K562 (cell line): ENCODE measurements at regions not wholly inside any gene's neighbourhood (a gene's known extent, or its start where the extent isn't known, plus 50 kb on each side); places are given as distances from the start of the nearest gene placed in this dataset.

Experiments used
- ATAC-seq: fragments of 200-7000 bp; cut with Tn5 transposase; 3 replicates; pipeline ENCODE4 v1.9.1; 2020; ENCODE audit warnings: moderate library complexity
- BruUV-seq: library from RNA; stranded (reverse); fragments of 400-500 nt; replicated peaks from 2 replicates; lab custom pipeline; 2021; lab: Mats Ljungman, UMichigan
- CTCF ChIA-PET: fragments of 300-600 bp; formaldehyde crosslinking; extraction: SDS; loops from one replicate; lab custom pipeline; 2021; ENCODE audit warnings: low intra/inter-chr PET ratio; lab: Yijun Ruan, JAX
- POLR2A ChIA-PET: fragments of 300-600, 350-650 bp; sonication (Branson Sonifier 250); formaldehyde crosslinking; extraction: SDS; loops from one replicate; lab custom pipeline; 2021; ENCODE audit warnings: antibody characterized with exemption, inconsistent platforms; lab: Yijun Ruan, JAX
- DNase-seq, 4 experiments: peaks; one replicate each; pipeline versions ENCODE4 v3.0.0 to v3.0.0-alpha.2; 2011 to 2018; ENCODE audit warnings: low spot score in 3 of 4, mixed read lengths in 3 of 4; ENCODE audit errors: extremely low read depth in 1 of 4
- FAIRE-seq: peaks from 2 replicates; lab custom pipeline; 2011; peaks lifted over from hg19 to GRCh38; lab: Jason Lieb, UNC
- H2AFZ ChIP-seq: 2 replicates; pipeline ENCODE4 v1.6.0; 2011; ENCODE audit warnings: low read depth, low read length, control low read depth, inconsistent platforms
- H3K27ac ChIP-seq: fragments of 200-600 bp; 3 replicates; pipeline ENCODE4 v1.8.0; 2011; ENCODE audit warnings: low read depth, mild to moderate bottlenecking, control low read depth, inconsistent platforms, low read length, moderate library complexity, mixed read lengths; ENCODE audit errors: extremely low read depth
- H3K27me3 ChIP-seq, 2 experiments: fragments of 300-600 bp in 1 of 2; 2 replicates in 1 of 2; 3 replicates in 1 of 2; pipeline versions ENCODE4 v1.6.0 to v1.8.0; 2011; ENCODE audit warnings: inconsistent platforms in 2 of 2, low read length in 2 of 2, mild to moderate bottlenecking in 1 of 2, mixed read lengths in 1 of 2, moderate library complexity in 1 of 2; ENCODE audit not compliant: control insufficient read depth in 2 of 2, insufficient read depth in 2 of 2
- H3K36me3 ChIP-seq: fragments of 300-600 bp; 3 replicates; pipeline ENCODE4 v1.8.0; 2011; ENCODE audit warnings: mild to moderate bottlenecking, low read length, inconsistent platforms; ENCODE audit not compliant: control insufficient read depth, insufficient read depth
- H3K4me1 ChIP-seq, 2 experiments: fragments of 200-600 bp in 1 of 2; replicated peaks in 1 of 2; 2 replicates in 1 of 2; 3 replicates in 1 of 2; pipeline versions ENCODE4 v1.5.1 to v1.8.0; 2011; ENCODE audit warnings: inconsistent platforms in 2 of 2, low read length in 2 of 2, mild to moderate bottlenecking in 1 of 2, mixed read lengths in 1 of 2, moderate library complexity in 1 of 2; ENCODE audit not compliant: control insufficient read depth in 2 of 2, insufficient read depth in 2 of 2
- H3K4me2 ChIP-seq: 2 replicates; pipeline ENCODE4 v1.6.1; 2011; ENCODE audit warnings: low read length, control low read depth, inconsistent platforms, mixed read lengths; ENCODE audit not compliant: insufficient read depth
- H3K4me3 ChIP-seq: fragments of 200-600 bp; sonication (generic), shearing (Covaris generic); 2 replicates; pipeline ENCODE4 v1.5.1; 2016; ENCODE audit warnings: control low read depth, inconsistent platforms
- H3K79me2 ChIP-seq: fragments of 200-600 bp; 3 replicates; pipeline ENCODE4 v1.8.0; 2011; ENCODE audit warnings: low read length, inconsistent platforms; ENCODE audit not compliant: control insufficient read depth, insufficient read depth
- H3K9ac ChIP-seq, 2 experiments: 2 replicates each; pipeline versions ENCODE4 v1.6.0 to v1.6.1; 2011; ENCODE audit warnings: low read depth in 2 of 2, low read length in 2 of 2, control low read depth in 1 of 2, inconsistent platforms in 1 of 2, mild to moderate bottlenecking in 1 of 2, mixed read lengths in 1 of 2; ENCODE audit not compliant: insufficient read depth in 1 of 2
- H3K9me1 ChIP-seq: one replicate; pipeline ENCODE4 v1.6.0; 2011; ENCODE audit warnings: inconsistent platforms, mild to moderate bottlenecking, low read length, moderate library complexity; ENCODE audit not compliant: control insufficient read depth, insufficient read depth
- H3K9me3 ChIP-seq: replicated peaks from 2 replicates; pipeline ENCODE4 v1.5.1; 2011; ENCODE audit warnings: low read depth, low read length, inconsistent platforms; ENCODE audit not compliant: control insufficient read depth, insufficient read depth
- H4K20me1 ChIP-seq: replicated peaks from 2 replicates; pipeline ENCODE4 v1.6.1; 2011; ENCODE audit warnings: low read length, inconsistent platforms, mixed read lengths; ENCODE audit not compliant: control insufficient read depth, insufficient read depth
- C11orf30 ChIP-seq: fragments of 450-650 bp; IDR thresholded peaks from 2 replicates; pipeline ENCODE4 v1.6.1; 2016; ENCODE audit warnings: low read depth, mild to moderate bottlenecking
- CEBPG ChIP-seq, 3 experiments: fragments of 200-800 bp in 1 of 3; sonication (Bioruptor generic) in 1 of 3; sonication (generic) in 1 of 3; formaldehyde crosslinking in 1 of 3; IDR thresholded peaks in 2 of 3; conservative IDR thresholded peaks in 1 of 3; 2 replicates each; pipeline versions ENCODE4 v1.6.1 to v1.8.0; 2016 to 2022; ENCODE audit warnings: missing compliant biosample characterization in 2 of 3, missing genetic modification characterization in 2 of 3, mild to moderate bottlenecking in 1 of 3, missing genetic modification reagents in 1 of 3
- HNRNPK ChIP-seq: fragments of 200-400 bp; formaldehyde crosslinking; IDR thresholded peaks from one replicate; pipeline ENCODE4 v1.6.1; 2018; ENCODE audit warnings: mild to moderate bottlenecking, low read depth, low read length; ENCODE audit not compliant: poor library complexity, severe bottlenecking
- KLF16 ChIP-seq: IDR thresholded peaks from 2 replicates; pipeline ENCODE4 v1.6.1; 2016; ENCODE audit warnings: antibody characterized with exemption
- RBM15 ChIP-seq: fragments of 200-400 bp; formaldehyde crosslinking; IDR thresholded peaks from 2 replicates; pipeline ENCODE4 v1.6.1; 2018; ENCODE audit warnings: mild to moderate bottlenecking, low read length, moderate library complexity; ENCODE audit not compliant: insufficient read depth
- SLC30A9 ChIP-seq: fragments of 250-450 bp; sonication (Bioruptor Pico); IDR thresholded peaks from 2 replicates; pipeline ENCODE4 v1.8.0; 2022; ENCODE audit warnings: mild to moderate bottlenecking, moderate library complexity
- SP2 ChIP-seq: IDR thresholded peaks from 2 replicates; pipeline ENCODE4 v1.6.1; 2011; ENCODE audit warnings: mild to moderate bottlenecking, low read depth, low read length, moderate library complexity; ENCODE audit not compliant: poor library complexity, severe bottlenecking; ENCODE audit errors: extremely low read depth
- ZNF347 ChIP-seq: fragments of 450-650 bp; formaldehyde crosslinking; IDR thresholded peaks from 2 replicates; pipeline ENCODE4 v1.4.0; 2020; ENCODE audit warnings: low read depth, mild to moderate bottlenecking, moderate library complexity
- WGBS: fragments of 100-300 bp; shearing (Covaris generic); methylation state at CpG from one replicate; pipeline ENCODE4 v1.1.6; 2016; ENCODE audit warnings: low coverage, mixed read lengths; ENCODE audit not compliant: insufficient coverage; ENCODE audit errors: missing lambda C conversion rate; 5-methylcytosine and 5-hydroxymethylcytosine counted together
- in situ Hi-C: fragments of 300-500 bp; cut with MboI; formaldehyde crosslinking; loops from 4 replicates; pipeline ENCODE4 v1.15.0; 2018; ENCODE audit warnings: inconsistent platforms, mixed read lengths
- intact Hi-C: fragments of 100-400 bp; cut with micrococcal nuclease; formaldehyde crosslinking; loops from 2 replicates; pipeline ENCODE4 v1.14.2; 2022

DNA sequence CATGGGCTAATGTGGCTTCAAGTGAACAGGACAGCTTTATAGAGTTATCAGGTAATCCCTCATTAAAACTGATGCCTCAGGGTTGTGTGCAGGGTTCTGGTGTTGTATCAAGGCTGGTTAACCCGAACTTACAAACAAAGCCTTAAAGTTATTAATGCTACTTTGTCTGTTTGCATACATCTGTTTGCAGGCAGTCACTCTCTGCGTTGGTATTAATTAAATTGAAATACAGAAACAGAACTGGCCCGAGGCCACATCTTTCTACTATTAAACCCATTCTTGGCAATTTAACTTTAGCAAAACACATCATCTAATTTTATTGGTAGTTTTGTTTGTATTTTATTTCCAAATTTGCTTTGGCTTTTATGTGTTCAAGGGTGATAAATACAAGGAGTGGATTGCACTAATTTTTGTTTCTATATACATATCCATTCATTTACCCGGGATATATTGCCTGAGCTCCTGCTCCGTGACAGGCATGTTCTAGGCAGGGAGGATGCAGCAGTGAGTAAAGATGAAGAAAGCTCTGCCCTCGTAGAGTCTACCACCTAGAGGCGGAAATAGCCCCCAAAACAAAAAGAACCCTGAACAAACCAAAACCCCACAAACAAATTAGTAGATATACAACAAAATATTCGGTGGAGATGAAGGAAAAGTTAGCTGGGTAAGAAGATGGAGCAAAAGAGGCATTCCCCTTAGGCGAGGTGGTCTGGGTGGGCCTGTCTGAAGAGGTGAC is 164.2 kb downstream of the MACROH2A1 start:
- Histone ChIP-seq H3K36me3 (no peaks in the 10 kb centered on the region), H3K27me3 (peaks cover 6 to 19% of the 10 kb centered on the region in 2 experiments; a peak in 4 of 5 replicates), H3K4me3 (no peak overlapping the region), H3K4me1 (peaks cover 15 to 18% of the 10 kb centered on the region in 2 experiments), H3K27ac (no peak overlapping the region), H3K9me3 (no peaks in the 10 kb centered on the region), H3K79me2 (no peaks in the 10 kb centered on the region), H3K9ac (no peak overlapping the region), H3K9me1 (peaks cover 3% of the 10 kb centered on the region), H2AFZ (no peak overlapping the region), H4K20me1 (peaks cover 2% of the 10 kb centered on the region; the same call in 1 of the 2 replicates)
- WGBS: 18% methylated on average over 9 of the region's 9 CpGs
- no TSS peak for BruUV-seq
- intact Hi-C loops: no loop called here
- in situ Hi-C loops: no loop called here
- CTCF ChIA-PET: no interaction called here
- FAIRE-seq: no peak
- DNase-seq: no peak
- no peak for ATAC-seq
- TF ChIP-seq SLC30A9 (CRISPR knock-in tag): no peak
- TF ChIP-seq C11orf30: no peak
- no peak for TF ChIP-seq HNRNPK
- TF ChIP-seq, all 486 proteins: peak for 0
- POLR2A ChIA-PET: interaction anchor here (1.5 kb wide), 2 partner anchors 12 to 13 kb away, joined by 3 to 5 read pairs; no protein-coding TSS in a partner anchor
- H3K4me2 ChIP-seq: no peak overlapping the region

DNA sequence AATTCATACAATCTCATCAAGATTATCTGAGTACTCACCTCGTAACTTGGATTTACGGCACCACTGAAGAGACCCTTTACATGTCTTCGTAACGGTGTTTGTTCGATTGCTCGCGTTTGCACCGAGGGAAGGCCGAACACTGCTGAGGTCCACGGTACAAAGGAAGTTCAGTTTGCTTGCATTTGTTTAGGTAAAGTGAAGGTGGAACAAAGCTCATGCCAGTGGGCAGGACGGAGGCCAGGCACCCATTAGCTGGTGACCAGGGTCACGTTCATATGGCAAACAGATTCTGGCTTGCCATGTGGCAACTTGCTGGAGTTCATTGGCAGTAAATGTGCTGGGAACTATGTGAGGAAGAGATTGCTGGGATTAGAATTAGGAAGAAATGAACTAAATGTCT is 164.8 kb downstream of the MACROH2A1 start:
- Histone ChIP-seq H4K20me1 (no peaks in the 10 kb centered on the region; the same call in 1 of the 2 replicates), H3K4me3 (no peak overlapping the region), H3K36me3 (no peaks in the 10 kb centered on the region), H3K9ac (no peak overlapping the region), H3K27me3 (peaks cover 6 to 19% of the 10 kb centered on the region in 2 experiments; a peak in 4 of 5 replicates), H3K27ac (no peak overlapping the region), H3K79me2 (no peaks in the 10 kb centered on the region), H3K9me1 (peaks cover 3% of the 10 kb centered on the region), H3K4me1 (peaks cover 13 to 18% of the 10 kb centered on the region in 2 experiments), H3K9me3 (no peaks in the 10 kb centered on the region), H3K4me2 (no peak overlapping the region), H2AFZ (no peak overlapping the region)
- DNase-seq: no peak
- ChIA-PET POLR2A (interaction anchor here (1.5 kb wide), 1 partner anchor 13 kb away, joined by 3 read pairs; no protein-coding TSS in a partner anchor), CTCF (no interaction called here)
- ATAC-seq: no peak
- 56% methylated on average over 12 of the region's 12 CpGs for WGBS
- in situ Hi-C loops (no loop called here), intact Hi-C loops (no loop called here)
- BruUV-seq: no TSS peak
- no peak for FAIRE-seq
- no peak for TF ChIP-seq RBM15
- no peak for TF ChIP-seq KLF16
- TF ChIP-seq SP2: no peak
- no peak for TF ChIP-seq ZNF347 (CRISPR knock-in tag)
- no peak for TF ChIP-seq CEBPG (CRISPR knock-in tag; IDR thresholded peaks at IDR 0.05)
- TF ChIP-seq CEBPG (tag; conservative IDR thresholded peaks at IDR 0.05 in 1 of 2, IDR thresholded peaks at IDR 0.05 in 1 of 2): no peak
